ENCODE measurements at regions not wholly inside any gene's neighbourhood (a gene's known extent, or its start where the extent isn't known, plus 50 kb on each side); places are given as distances from the start of the nearest gene placed in this dataset.

DNA sequence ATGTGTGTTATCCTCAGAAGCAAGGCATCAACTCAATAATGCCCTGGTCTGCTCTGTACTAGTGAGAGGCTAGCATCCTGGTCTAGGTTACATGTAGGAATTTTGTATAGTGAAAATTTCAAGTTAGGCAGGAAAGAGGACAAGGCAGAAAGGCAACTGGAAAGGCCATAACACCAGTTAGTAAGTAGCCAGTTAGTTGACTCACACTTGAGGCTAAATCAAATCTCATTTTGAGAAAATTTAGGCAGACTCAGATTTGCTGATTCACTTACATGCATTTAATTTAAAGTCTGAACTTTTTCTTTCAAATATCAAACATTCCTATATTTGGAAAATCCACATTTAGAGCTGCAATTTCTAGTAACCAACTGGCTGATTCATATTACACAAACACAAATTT lies 184.5 kb upstream of the TCF21 start:
- TF ChIP-seq, protein P1, sequence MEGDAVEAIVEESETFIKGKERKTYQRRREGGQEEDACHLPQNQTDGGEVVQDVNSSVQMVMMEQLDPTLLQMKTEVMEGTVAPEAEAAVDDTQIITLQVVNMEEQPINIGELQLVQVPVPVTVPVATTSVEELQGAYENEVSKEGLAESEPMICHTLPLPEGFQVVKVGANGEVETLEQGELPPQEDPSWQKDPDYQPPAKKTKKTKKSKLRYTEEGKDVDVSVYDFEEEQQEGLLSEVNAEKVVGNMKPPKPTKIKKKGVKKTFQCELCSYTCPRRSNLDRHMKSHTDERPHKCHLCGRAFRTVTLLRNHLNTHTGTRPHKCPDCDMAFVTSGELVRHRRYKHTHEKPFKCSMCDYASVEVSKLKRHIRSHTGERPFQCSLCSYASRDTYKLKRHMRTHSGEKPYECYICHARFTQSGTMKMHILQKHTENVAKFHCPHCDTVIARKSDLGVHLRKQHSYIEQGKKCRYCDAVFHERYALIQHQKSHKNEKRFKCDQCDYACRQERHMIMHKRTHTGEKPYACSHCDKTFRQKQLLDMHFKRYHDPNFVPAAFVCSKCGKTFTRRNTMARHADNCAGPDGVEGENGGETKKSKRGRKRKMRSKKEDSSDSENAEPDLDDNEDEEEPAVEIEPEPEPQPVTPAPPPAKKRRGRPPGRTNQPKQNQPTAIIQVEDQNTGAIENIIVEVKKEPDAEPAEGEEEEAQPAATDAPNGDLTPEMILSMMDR (IDR thresholded peaks at IDR 0.05; ENCODE audit: low read depth, low read length, poor library complexity, severe bottlenecking), result no peak
- no peak for TF ChIP-seq EZH2phosphoT487 (IDR thresholded peaks at IDR 0.05; ENCODE audit: borderline replicate concordance, low read length)
